GM10248 (cell line): ENCODE measurements at regions not wholly inside any gene's neighbourhood (a gene's known extent, or its start where the extent isn't known, plus 50 kb on each side); places are given as distances from the start of the nearest gene placed in this dataset.

Source experiments
- CTCF ChIA-PET: fragments of 300-600 bp; sonication (Branson Sonifier 250); formaldehyde crosslinking; extraction: SDS; loops from one replicate; lab custom pipeline; 2021; ENCODE audit warnings: antibody characterized with exemption; lab: Yijun Ruan, JAX
- POLR2A ChIA-PET: fragments of 350-650 bp; sonication (Branson Sonifier 250); formaldehyde crosslinking; extraction: SDS; loops from one replicate; lab custom pipeline; 2020; ENCODE audit warnings: antibody characterized with exemption; lab: Yijun Ruan, JAX
- DNase-seq: peaks from one replicate; pipeline ENCODE4 v3.0.0; 2012; ENCODE audit errors: extremely low spot score
- TF ChIP-seq, protein P1 (sequence below): IDR thresholded peaks from 2 replicates; pipeline ENCODE4 v1.5.1; 2012; ENCODE audit warnings: mild to moderate bottlenecking, low read depth; ENCODE audit errors: extremely low read depth, missing control alignments, control extremely low read depth

DNA sequence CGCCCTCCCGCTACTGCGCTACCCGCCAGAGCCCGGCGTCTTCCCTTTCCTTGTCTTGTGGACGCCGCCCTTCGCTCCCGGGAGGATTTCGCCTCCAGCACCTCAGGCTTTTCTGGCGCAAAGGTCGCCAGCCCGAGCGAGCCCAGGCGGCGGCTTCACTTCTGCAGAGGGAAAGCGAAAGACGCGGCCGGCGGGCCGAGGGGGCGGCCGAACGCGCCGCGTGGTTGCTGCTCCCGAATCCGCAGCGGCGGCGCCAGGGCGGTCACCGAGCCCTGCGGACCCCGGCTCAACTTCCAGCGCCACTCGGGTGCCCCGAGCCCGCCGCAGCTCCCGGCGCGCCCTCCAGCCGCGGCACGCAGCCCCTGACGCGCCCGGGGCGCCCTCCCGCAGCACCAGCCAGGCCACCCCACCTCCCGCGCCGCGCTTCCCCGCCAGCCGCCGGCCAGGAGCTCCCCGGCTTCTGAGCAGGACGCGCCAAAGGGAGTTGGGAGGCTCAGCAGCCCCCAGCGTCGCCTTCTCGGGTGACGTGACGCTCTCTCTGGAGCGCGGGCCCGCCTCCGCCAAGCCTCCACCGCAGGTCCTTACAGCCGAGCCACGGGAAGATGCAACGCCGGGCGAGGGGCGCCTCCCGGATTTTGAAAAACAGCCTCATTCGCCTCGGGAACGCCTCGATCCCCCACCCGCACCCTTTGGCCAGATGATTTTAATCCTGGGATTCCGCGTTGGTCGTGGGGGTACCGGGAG is 84.9 kb upstream of the EPB41L3 start:
- DNase-seq, result peak; percentile 45
- CTCF ChIA-PET, result no interaction called here

DNA sequence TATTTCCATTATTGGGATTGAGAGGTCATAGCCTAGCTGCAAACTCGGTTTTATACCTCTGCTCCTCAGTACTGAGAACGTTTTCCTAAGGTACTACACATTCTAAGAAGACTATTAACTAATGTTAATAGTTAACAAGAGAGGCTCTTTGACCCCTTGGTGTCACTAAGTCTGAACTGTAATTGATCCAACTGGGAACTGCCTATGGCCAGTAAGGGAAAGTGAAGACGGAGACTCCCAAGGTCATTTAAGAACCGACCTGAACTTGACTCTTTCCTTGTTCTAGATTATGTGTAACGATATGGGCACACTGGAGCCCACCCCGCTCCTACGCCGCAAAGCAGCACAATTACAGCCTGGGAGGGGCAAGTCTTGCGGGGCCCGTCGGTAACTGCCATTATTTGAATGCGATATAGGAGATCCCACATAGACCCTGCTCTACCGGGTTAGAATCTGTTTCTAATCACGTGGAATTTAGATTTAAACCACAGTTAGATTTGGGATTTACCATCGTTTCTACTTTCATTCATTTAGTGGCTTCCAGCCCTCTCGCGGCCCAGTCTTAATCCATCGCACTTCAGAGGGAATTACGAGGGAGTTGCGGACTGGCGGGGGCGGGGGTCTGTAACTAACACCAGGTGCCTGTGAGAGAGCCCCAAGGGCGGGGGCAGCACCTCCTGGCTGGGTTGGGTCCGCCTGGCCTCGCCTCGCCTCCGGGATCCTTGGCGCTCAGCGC is 84.1 kb upstream of the EPB41L3 start:
- POLR2A ChIA-PET, result no interaction called here
- CTCF ChIA-PET, result no interaction called here
- DNase-seq, result no peak
- TF ChIP-seq, protein P1, sequence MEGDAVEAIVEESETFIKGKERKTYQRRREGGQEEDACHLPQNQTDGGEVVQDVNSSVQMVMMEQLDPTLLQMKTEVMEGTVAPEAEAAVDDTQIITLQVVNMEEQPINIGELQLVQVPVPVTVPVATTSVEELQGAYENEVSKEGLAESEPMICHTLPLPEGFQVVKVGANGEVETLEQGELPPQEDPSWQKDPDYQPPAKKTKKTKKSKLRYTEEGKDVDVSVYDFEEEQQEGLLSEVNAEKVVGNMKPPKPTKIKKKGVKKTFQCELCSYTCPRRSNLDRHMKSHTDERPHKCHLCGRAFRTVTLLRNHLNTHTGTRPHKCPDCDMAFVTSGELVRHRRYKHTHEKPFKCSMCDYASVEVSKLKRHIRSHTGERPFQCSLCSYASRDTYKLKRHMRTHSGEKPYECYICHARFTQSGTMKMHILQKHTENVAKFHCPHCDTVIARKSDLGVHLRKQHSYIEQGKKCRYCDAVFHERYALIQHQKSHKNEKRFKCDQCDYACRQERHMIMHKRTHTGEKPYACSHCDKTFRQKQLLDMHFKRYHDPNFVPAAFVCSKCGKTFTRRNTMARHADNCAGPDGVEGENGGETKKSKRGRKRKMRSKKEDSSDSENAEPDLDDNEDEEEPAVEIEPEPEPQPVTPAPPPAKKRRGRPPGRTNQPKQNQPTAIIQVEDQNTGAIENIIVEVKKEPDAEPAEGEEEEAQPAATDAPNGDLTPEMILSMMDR, result no peak

More for the DNA sequence above, 84.9 kb upstream of the EPB41L3 start:
- POLR2A ChIA-PET, result no interaction called here
- TF ChIP-seq, protein P1, result no peak

DNA sequence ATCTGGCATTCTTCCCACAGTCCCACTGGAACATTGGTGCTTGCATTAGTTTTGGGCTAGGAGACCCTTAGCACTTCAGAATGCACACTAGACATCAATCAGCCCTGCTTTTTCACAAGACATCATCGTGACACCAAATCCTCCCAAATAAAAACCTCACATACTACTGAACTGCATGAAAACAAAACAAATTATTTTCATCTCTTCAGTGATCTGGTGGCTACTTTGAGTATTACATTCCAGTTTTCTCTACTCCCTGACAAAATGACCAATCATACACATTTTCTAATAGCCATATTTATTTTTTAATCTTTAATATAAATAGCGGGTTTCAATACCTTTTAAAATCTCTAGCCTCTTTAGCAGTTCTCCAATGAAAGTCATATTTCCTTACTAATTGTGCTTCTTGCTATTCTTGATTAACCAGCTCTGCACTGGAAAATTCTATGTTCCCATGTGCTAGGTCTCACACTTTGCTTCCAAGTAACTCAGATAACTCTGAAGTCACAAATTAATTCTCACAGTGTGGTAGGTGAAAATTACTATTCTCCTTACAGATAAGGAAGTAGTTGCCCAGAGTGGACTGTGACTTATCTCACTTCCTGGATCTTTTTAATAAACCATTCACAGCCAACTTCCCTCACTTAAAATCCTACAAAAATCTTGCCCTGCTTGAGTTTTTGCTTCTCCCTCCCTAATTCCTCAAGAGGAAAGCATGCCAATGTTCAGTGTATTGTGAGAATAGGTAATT is 82.5 kb upstream of the EPB41L3 start:
- ChIA-PET POLR2A (no interaction called here), CTCF (interaction anchor here (1.0 kb wide), 1 partner anchor 24 kb away, joined by 3 read pairs; no protein-coding TSS in a partner anchor)
- TF ChIP-seq, protein P1, result no peak
- DNase-seq, result no peak

DNA sequence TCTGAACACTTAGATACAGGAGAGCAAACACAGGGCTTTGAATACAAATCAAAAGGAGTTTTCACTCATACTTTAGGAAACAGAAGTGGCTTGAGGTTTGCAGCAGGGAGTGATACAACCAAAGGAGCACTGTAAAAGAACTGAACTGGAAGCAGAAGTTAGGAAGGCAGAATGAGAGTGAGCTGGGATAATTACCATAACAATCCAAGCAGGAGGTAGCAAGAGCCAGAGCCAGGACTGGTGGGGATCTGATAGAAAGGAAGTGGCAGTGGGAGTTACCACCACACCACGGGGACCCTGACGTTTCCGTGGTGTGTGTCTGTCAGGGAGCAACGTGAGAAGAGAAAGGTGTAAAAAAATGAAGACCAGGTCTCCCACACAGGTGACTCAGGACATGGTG is 81.3 kb upstream of the EPB41L3 start:
- DNase-seq, result no peak
- CTCF ChIA-PET, result no interaction called here
- TF ChIP-seq, protein P1, result no peak
- POLR2A ChIA-PET, result no interaction called here

DNA sequence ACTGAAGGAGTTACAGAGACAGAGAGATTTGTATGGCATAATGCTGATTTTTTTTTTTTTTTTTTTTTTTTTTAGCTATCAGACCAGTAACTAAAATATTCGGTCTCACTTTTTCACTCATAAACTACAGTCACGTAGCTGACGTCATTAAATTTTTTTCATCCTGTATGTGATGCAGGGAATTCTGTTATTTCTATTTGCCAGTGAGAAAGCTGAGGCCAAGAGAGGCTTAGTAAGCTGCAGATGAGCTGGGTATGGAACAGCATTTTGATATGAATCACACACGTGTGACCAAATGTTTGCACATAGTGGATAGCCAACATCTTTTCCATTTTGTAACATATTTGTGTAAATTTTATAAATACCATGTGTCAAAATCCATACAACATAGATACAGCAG is 79.1 kb upstream of the EPB41L3 start:
- no peak for DNase-seq
- POLR2A ChIA-PET, result no interaction called here
- CTCF ChIA-PET, result interaction anchor here (1.0 kb wide), 1 partner anchor 9 kb away, joined by 3 read pairs; no protein-coding TSS in a partner anchor
- TF ChIP-seq, protein P1, result no peak

DNA sequence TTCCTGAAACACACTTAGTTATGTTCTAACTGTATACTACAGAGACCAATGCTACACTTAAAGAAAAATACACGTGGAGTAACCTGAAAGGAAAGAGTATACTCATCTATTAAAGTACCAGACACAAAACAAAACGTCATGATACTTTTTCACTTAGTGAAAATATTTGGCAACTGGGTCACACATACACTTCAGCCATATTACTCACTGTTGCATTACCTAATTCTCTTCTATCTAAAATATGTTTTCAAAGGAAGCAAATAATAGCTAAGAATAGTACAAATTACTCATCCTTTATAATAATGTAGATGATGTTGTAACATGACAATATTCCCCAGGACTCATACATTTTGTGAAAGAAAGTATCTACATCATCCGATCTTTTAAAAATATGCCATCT is 76.5 kb upstream of the EPB41L3 start:
- DNase-seq, result no peak
- TF ChIP-seq, protein P1, result no peak
- ChIA-PET CTCF (interaction anchor here (1.0 kb wide), 1 partner anchor 29 kb away, joined by 3 read pairs; no protein-coding TSS in a partner anchor), POLR2A (no interaction called here)
